Progenitor cell of endocrine pancreas (in vitro differentiated cells): ENCODE measurements at regions not wholly inside any gene's neighbourhood (a gene's known extent, or its start where the extent isn't known, plus 50 kb on each side); places are given as distances from the start of the nearest gene placed in this dataset.

Source experiments
- DNase-seq: peaks from one replicate; pipeline ENCODE4 v3.0.0; 2021; ENCODE audit warnings: low spot score; ENCODE audit not compliant: unreplicated experiment
- H3K27ac Mint-ChIP-seq: 2 replicates; pipeline ENCODE4 v1.8.0; 2021; ENCODE audit warnings: mild to moderate bottlenecking, moderate library complexity, mixed read lengths
- H3K27me3 Mint-ChIP-seq: 2 replicates; pipeline ENCODE4 v1.8.0; 2021; ENCODE audit warnings: mixed read lengths
- H3K36me3 Mint-ChIP-seq: 2 replicates; pipeline ENCODE4 v1.8.0; 2022; ENCODE audit warnings: mixed read lengths; ENCODE audit not compliant: insufficient read depth
- H3K4me1 Mint-ChIP-seq: 2 replicates; pipeline ENCODE4 v1.8.0; 2021; ENCODE audit warnings: low read depth, mixed read lengths
- H3K4me3 Mint-ChIP-seq: 2 replicates; pipeline ENCODE4 v1.8.0; 2021; ENCODE audit warnings: low read depth, mild to moderate bottlenecking, moderate library complexity, mixed read lengths
- H3K9me3 Mint-ChIP-seq: 2 replicates; pipeline ENCODE4 v1.8.0; 2021; ENCODE audit warnings: low read depth, mixed read lengths
- TF ChIP-seq, protein P1 (sequence below): fragments of 200-600 bp; sonication (generic); IDR thresholded peaks from one replicate; pipeline ENCODE4 v1.5.0; 2021; ENCODE audit warnings: antibody characterized with exemption, mild to moderate bottlenecking; ENCODE audit not compliant: unreplicated experiment

- no peak for DNase-seq
- Mint-ChIP-seq H3K4me3 (no peak overlapping the region), H3K27ac (no peak overlapping the region), H3K27me3 (peaks cover 6% of the 10 kb centered on the region), H3K9me3 (no peaks in the 10 kb centered on the region), H3K4me1 (peaks cover 13% of the 10 kb centered on the region), H3K36me3 (no peaks in the 10 kb centered on the region)
- TF ChIP-seq, protein P1, sequence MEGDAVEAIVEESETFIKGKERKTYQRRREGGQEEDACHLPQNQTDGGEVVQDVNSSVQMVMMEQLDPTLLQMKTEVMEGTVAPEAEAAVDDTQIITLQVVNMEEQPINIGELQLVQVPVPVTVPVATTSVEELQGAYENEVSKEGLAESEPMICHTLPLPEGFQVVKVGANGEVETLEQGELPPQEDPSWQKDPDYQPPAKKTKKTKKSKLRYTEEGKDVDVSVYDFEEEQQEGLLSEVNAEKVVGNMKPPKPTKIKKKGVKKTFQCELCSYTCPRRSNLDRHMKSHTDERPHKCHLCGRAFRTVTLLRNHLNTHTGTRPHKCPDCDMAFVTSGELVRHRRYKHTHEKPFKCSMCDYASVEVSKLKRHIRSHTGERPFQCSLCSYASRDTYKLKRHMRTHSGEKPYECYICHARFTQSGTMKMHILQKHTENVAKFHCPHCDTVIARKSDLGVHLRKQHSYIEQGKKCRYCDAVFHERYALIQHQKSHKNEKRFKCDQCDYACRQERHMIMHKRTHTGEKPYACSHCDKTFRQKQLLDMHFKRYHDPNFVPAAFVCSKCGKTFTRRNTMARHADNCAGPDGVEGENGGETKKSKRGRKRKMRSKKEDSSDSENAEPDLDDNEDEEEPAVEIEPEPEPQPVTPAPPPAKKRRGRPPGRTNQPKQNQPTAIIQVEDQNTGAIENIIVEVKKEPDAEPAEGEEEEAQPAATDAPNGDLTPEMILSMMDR: no peak
Measured at GRCh38 chr4:1542516-1543320, 136.5 kb upstream of the NKX1-1 start.

- DNase-seq: no peak
- H3K27ac Mint-ChIP-seq: no peak overlapping the region
- H3K27me3 Mint-ChIP-seq: peaks cover under 1% of the 10 kb centered on the region
- no peaks in the 10 kb centered on the region for H3K36me3 Mint-ChIP-seq
- H3K9me3 Mint-ChIP-seq: no peaks in the 10 kb centered on the region
- TF ChIP-seq, protein P1: no peak
- H3K4me1 Mint-ChIP-seq: peaks cover 10% of the 10 kb centered on the region
- H3K4me3 Mint-ChIP-seq: no peak overlapping the region
Measured at GRCh38 chr4:1542226-1542490, 135.9 kb upstream of the NKX1-1 start.

GRCh38 chr4:1541449-1542225 lies 135.4 kb upstream of the NKX1-1 start:
- no peaks in the 10 kb centered on the region for H3K36me3 Mint-ChIP-seq
- TF ChIP-seq, protein P1: no peak
- no peaks in the 10 kb centered on the region for H3K27me3 Mint-ChIP-seq
- no peaks in the 10 kb centered on the region for H3K9me3 Mint-ChIP-seq
- no peak overlapping the region for H3K27ac Mint-ChIP-seq
- H3K4me1 Mint-ChIP-seq: peaks cover 10% of the 10 kb centered on the region
- no peak overlapping the region for H3K4me3 Mint-ChIP-seq
- DNase-seq: no peak

DNA sequence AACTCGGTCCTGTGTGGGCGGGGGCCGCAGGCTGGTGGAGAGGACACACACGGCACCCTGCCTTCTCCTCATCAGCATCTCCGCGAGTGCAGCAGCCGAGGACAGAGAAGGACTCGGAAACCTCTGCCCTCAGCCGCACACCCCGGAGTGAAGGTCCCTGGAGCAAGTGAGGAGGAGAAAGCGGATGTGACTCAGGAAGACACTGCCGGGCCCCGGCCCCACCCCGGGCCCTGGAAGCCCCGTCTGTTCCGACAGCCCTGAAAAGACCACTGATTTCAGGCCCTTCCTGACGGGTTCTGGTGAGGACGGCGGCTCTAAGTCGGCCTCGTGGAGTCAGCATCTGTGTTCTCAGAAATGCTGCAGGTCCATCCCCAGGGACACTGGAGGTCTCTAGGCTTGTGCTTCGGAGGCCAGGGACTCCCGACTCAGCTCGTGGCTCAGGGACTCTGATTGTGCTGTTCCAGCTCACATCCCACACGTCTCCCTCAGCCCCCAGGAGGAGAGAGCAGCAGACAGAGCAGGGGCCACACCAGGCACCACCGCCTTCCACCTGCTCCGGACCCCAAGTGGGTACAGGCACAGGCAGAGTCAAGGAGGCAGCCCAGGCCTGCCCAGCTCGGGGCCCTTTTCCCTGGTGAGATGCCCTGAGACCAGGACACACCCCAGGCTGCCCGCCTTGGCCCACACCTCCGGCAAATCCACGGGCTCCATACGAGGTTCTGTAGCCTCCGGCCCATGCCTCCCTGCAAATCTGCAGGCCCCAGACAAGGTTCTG lies 134.5 kb upstream of the NKX1-1 start:
- Mint-ChIP-seq H3K9me3 (no peaks in the 10 kb centered on the region), H3K36me3 (no peaks in the 10 kb centered on the region), H3K4me1 (peaks cover 10% of the 10 kb centered on the region), H3K4me3 (no peak overlapping the region), H3K27me3 (no peaks in the 10 kb centered on the region), H3K27ac (no peak overlapping the region)
- TF ChIP-seq, protein P1: no peak
- no peak for DNase-seq
